Left ventricle myocardium inferior (tissue), 1 donor: ENCODE measurements at regions not wholly inside any gene's neighbourhood (a gene's known extent, or its start where the extent isn't known, plus 50 kb on each side); places are given as distances from the start of the nearest gene placed in this dataset.
A peak's percentile ranks its signal among the peaks of the same experiment; 100 is the strongest.

Experiments
- DNase-seq: peaks from one replicate; pipeline ENCODE4 v3.0.0-alpha.2; 2020
- H3K27ac ChIP-seq: fragments of 200-600 bp; replicated peaks from 2 replicates; pipeline ENCODE4 v1.8.0; 2021
- H3K27me3 ChIP-seq: fragments of 200-600 bp; 2 replicates; pipeline ENCODE4 v1.8.0; 2021; ENCODE audit warnings: low read depth
- H3K36me3 ChIP-seq: fragments of 200-600 bp; 2 replicates; pipeline ENCODE4 v1.8.0; 2021
- H3K4me1 ChIP-seq: fragments of 200-600 bp; 2 replicates; pipeline ENCODE4 v1.8.0; 2021
- H3K4me3 ChIP-seq: fragments of 200-600 bp; 2 replicates; pipeline ENCODE4 v1.8.0; 2021; ENCODE audit warnings: mild to moderate bottlenecking, moderate library complexity
- H3K9me3 ChIP-seq: fragments of 200-600 bp; replicated peaks from 2 replicates; pipeline ENCODE4 v1.8.0; 2021
- intact Hi-C: fragments of 100-400 bp; cut with micrococcal nuclease; formaldehyde crosslinking; loops from one replicate; pipeline ENCODE4 v1.11.0; 2022
- TF ChIP-seq, protein P1 (sequence below): fragments of 200-600 bp; IDR thresholded peaks from 2 replicates; pipeline ENCODE4 v1.8.0; 2021; ENCODE audit warnings: antibody characterized with exemption, mild to moderate bottlenecking, borderline replicate concordance
- donor health status: DM: no; HTN: yes; CAD: no; lungs with severe emphysema.

- no peaks in the 10 kb centered on the region for H3K4me1 ChIP-seq
- no peaks in the 10 kb centered on the region for H3K9me3 ChIP-seq
- DNase-seq = no peak
- no peaks in the 10 kb centered on the region for H3K27me3 ChIP-seq
- H3K4me3 ChIP-seq = no peak overlapping the region
- H3K36me3 ChIP-seq = no peaks in the 10 kb centered on the region
- intact Hi-C loops = no loop called here
- TF ChIP-seq, protein P1, sequence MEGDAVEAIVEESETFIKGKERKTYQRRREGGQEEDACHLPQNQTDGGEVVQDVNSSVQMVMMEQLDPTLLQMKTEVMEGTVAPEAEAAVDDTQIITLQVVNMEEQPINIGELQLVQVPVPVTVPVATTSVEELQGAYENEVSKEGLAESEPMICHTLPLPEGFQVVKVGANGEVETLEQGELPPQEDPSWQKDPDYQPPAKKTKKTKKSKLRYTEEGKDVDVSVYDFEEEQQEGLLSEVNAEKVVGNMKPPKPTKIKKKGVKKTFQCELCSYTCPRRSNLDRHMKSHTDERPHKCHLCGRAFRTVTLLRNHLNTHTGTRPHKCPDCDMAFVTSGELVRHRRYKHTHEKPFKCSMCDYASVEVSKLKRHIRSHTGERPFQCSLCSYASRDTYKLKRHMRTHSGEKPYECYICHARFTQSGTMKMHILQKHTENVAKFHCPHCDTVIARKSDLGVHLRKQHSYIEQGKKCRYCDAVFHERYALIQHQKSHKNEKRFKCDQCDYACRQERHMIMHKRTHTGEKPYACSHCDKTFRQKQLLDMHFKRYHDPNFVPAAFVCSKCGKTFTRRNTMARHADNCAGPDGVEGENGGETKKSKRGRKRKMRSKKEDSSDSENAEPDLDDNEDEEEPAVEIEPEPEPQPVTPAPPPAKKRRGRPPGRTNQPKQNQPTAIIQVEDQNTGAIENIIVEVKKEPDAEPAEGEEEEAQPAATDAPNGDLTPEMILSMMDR = no peak
- H3K27ac ChIP-seq = no peak overlapping the region
Measured at GRCh38 chr15:35657679-35658311, 111.8 kb upstream of the DPH6 start.

- Histone ChIP-seq H3K36me3 (no peaks in the 10 kb centered on the region), H3K4me3 (no peak overlapping the region), H3K4me1 (peaks cover 41% of the 10 kb centered on the region), H3K27ac (no peak overlapping the region), H3K9me3 (no peaks in the 10 kb centered on the region), H3K27me3 (no peaks in the 10 kb centered on the region)
- TF ChIP-seq, protein P1 = no peak
- no peak for DNase-seq
- intact Hi-C loops = no loop called here
Measured at GRCh38 chr15:35663956-35664355, 118.0 kb upstream of the DPH6 start.

- DNase-seq = peak; percentile 60
- H3K9me3 ChIP-seq = no peaks in the 10 kb centered on the region
- intact Hi-C loops = no loop called here
- H3K36me3 ChIP-seq = no peaks in the 10 kb centered on the region
- TF ChIP-seq, protein P1 = no peak
- H3K27me3 ChIP-seq = no peaks in the 10 kb centered on the region
- H3K4me1 ChIP-seq = peaks cover 48% of the 10 kb centered on the region
- H3K27ac ChIP-seq = peak overlapping the region; percentile 86
- H3K4me3 ChIP-seq = peak overlapping the region; percentile 30
Measured at GRCh38 chr15:35665896-35666536, 120.1 kb upstream of the DPH6 start.

- no peak overlapping the region for H3K4me3 ChIP-seq
- no peaks in the 10 kb centered on the region for H3K9me3 ChIP-seq
- no peaks in the 10 kb centered on the region for H3K27me3 ChIP-seq
- peaks cover 67% of the 10 kb centered on the region for H3K4me1 ChIP-seq
- H3K27ac ChIP-seq = peak overlapping the region; percentile 86
- TF ChIP-seq, protein P1 = no peak
- no peak for DNase-seq
- no peaks in the 10 kb centered on the region for H3K36me3 ChIP-seq
- intact Hi-C loops = loop anchor here (2.0 kb wide), 1 partner anchor 17 kb away; no protein-coding TSS in a partner anchor
Measured at GRCh38 chr15:35667908-35668307, 121.9 kb upstream of the DPH6 start.

GRCh38 chr15:35669021-35669420, 123.1 kb upstream of the DPH6 start:
- DNase-seq = no peak
- H3K9me3 ChIP-seq = no peaks in the 10 kb centered on the region
- TF ChIP-seq, protein P1 = no peak
- H3K4me3 ChIP-seq = no peak overlapping the region
- peak overlapping the region; percentile 86 for H3K27ac ChIP-seq
- no peaks in the 10 kb centered on the region for H3K36me3 ChIP-seq
- no peaks in the 10 kb centered on the region for H3K27me3 ChIP-seq
- peaks cover 78% of the 10 kb centered on the region for H3K4me1 ChIP-seq
- intact Hi-C loops = loop anchor here (2.0 kb wide), 1 partner anchor 16 kb away; no protein-coding TSS in a partner anchor
